CD4-positive, alpha-beta T cell (primary cell): ENCODE measurements at regions not wholly inside any gene's neighbourhood (a gene's known extent, or its start where the extent isn't known, plus 50 kb on each side); places are given as distances from the start of the nearest gene placed in this dataset.

Experiments
- ATAC-seq: fragments of 200-7000 bp; cut with Tn5 transposase; one replicate; pipeline ENCODE4 v1.10.0; 2022; ENCODE audit warnings: mild to moderate bottlenecking; ENCODE audit not compliant: poor library complexity
- CTCF ChIA-PET: fragments of 350-600 bp; sonication (Branson Sonifier 250); formaldehyde crosslinking; loops from one replicate; lab custom pipeline; 2021; ENCODE audit warnings: antibody characterized with exemption, inconsistent platforms; lab: Charles Lee
- POLR2A ChIA-PET: fragments of 350-600 bp; sonication (Branson Sonifier 250); formaldehyde crosslinking; loops from one replicate; lab custom pipeline; 2021; ENCODE audit warnings: antibody characterized with exemption, inconsistent platforms; lab: Charles Lee
- DNase-seq, 14 experiments: peaks; one replicate each; pipeline ENCODE4 v3.0.0-alpha.2; 2013 to 2020; ENCODE audit warnings: mixed read lengths in 2 of 14
- H3K27ac ChIP-seq, 2 donors: one replicate each; pipeline versions ENCODE4 v1.5.1 to v1.7.0; 2013; ENCODE audit warnings: low read length in 2 of 2, low read depth in 1 of 2, mild to moderate bottlenecking in 1 of 2
- H3K27me3 ChIP-seq, 2 experiments: 1 replicate in 1 of 2; 2 replicates in 1 of 2; pipeline versions ENCODE4 v1.6.1 to v1.7.0; 2013; ENCODE audit warnings: low read length in 2 of 2, control low read depth in 1 of 2, mild to moderate bottlenecking in 1 of 2, moderate library complexity in 1 of 2; ENCODE audit not compliant: insufficient read depth in 2 of 2, control insufficient read depth in 1 of 2
- H3K36me3 ChIP-seq: one replicate; pipeline ENCODE4 v1.6.1; 2013; ENCODE audit warnings: low read length, control low read depth; ENCODE audit not compliant: insufficient read depth
- H3K4me1 ChIP-seq: one replicate; pipeline ENCODE4 v1.6.1; 2013; ENCODE audit warnings: low read length, control low read depth; ENCODE audit not compliant: insufficient read depth
- H3K4me3 ChIP-seq: one replicate; pipeline ENCODE4 v1.5.1; 2013; ENCODE audit warnings: mild to moderate bottlenecking, low read length, moderate library complexity
- H3K9me3 ChIP-seq, 2 experiments: 1 replicate in 1 of 2; 2 replicates in 1 of 2; pipeline versions ENCODE4 v1.6.1 to v1.7.0; 2013; ENCODE audit warnings: low read length in 2 of 2, mild to moderate bottlenecking in 2 of 2, control low read depth in 1 of 2, moderate library complexity in 1 of 2; ENCODE audit not compliant: control insufficient read depth in 1 of 2, insufficient read depth in 1 of 2
- H3K27ac Mint-ChIP-seq: one replicate; pipeline ENCODE4 v1.8.0; 2020; ENCODE audit warnings: mixed read lengths
- H3K27me3 Mint-ChIP-seq: one replicate; pipeline ENCODE4 v1.8.0; 2021; ENCODE audit warnings: mixed read lengths
- H3K36me3 Mint-ChIP-seq: one replicate; pipeline ENCODE4 v1.8.0; 2021; ENCODE audit warnings: low read depth, mixed read lengths
- H3K4me1 Mint-ChIP-seq: one replicate; pipeline ENCODE4 v1.8.0; 2021; ENCODE audit warnings: low read depth, mixed read lengths
- H3K4me3 Mint-ChIP-seq: one replicate; pipeline ENCODE4 v1.8.0; 2020; ENCODE audit warnings: mild to moderate bottlenecking, mixed read lengths
- H3K9me3 Mint-ChIP-seq: one replicate; pipeline ENCODE4 v1.8.0; 2020; ENCODE audit warnings: mixed read lengths
- intact Hi-C, 2 experiments: fragments of 100-400 bp; cut with DNase I in 1 of 2; cut with micrococcal nuclease in 1 of 2; formaldehyde crosslinking; loops; one replicate each; pipeline versions ENCODE4 v1.15.1 to v1.9.0; 2023 to 2025; cut with DNase I, micrococcal nuclease
- TF ChIP-seq, protein P1 (sequence below): fragments of 200-600 bp; IDR thresholded peaks from one replicate; pipeline ENCODE4 v1.8.0; 2022; ENCODE audit warnings: antibody characterized with exemption, mild to moderate bottlenecking

GRCh38 chr11:116416852-116417251 lies 355.9 kb downstream of the BUD13 start:
- no peaks in the 10 kb centered on the region for H3K9me3 Mint-ChIP-seq
- no peak overlapping the region for H3K4me3 Mint-ChIP-seq
- POLR2A ChIA-PET = no interaction called here
- H3K27ac Mint-ChIP-seq = no peak overlapping the region
- CTCF ChIA-PET = no interaction called here
- H3K27me3 Mint-ChIP-seq = peaks cover 24% of the 10 kb centered on the region
- no peak for DNase-seq
- Histone ChIP-seq H3K4me1 (no peaks in the 10 kb centered on the region), H3K27me3 (no peaks in the 10 kb centered on the region), H3K36me3 (no peaks in the 10 kb centered on the region), H3K27ac (no peak overlapping the region), H3K9me3 (peaks cover 0 to 6% of the 10 kb centered on the region in 2 experiments), H3K4me3 (no peak overlapping the region)
- H3K4me1 Mint-ChIP-seq = no peaks in the 10 kb centered on the region
- no peaks in the 10 kb centered on the region for H3K36me3 Mint-ChIP-seq
- intact Hi-C loops = no loop called here
- TF ChIP-seq, protein P1, sequence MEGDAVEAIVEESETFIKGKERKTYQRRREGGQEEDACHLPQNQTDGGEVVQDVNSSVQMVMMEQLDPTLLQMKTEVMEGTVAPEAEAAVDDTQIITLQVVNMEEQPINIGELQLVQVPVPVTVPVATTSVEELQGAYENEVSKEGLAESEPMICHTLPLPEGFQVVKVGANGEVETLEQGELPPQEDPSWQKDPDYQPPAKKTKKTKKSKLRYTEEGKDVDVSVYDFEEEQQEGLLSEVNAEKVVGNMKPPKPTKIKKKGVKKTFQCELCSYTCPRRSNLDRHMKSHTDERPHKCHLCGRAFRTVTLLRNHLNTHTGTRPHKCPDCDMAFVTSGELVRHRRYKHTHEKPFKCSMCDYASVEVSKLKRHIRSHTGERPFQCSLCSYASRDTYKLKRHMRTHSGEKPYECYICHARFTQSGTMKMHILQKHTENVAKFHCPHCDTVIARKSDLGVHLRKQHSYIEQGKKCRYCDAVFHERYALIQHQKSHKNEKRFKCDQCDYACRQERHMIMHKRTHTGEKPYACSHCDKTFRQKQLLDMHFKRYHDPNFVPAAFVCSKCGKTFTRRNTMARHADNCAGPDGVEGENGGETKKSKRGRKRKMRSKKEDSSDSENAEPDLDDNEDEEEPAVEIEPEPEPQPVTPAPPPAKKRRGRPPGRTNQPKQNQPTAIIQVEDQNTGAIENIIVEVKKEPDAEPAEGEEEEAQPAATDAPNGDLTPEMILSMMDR = no peak
- no peak for ATAC-seq

DNA sequence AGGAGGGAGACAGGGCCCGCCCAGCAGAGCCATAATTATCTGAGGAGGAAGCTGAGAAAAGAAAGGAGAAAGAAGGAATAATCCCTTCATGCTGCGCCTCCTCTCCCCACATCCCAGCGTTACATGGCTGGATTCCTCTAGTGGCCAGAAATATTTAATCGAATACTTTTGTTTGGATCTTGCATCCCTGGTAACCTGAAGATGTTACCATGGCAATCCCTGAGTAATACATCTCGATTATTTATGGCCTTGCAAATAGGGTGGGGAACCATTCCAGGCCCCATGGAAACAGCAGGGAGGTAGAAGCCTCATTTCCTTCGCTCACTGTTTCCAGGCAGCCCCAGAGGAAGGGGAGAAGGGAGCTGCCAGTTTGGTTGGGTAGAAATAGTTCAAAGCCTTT lies 357.7 kb downstream of the BUD13 start:
- H3K9me3 Mint-ChIP-seq = no peaks in the 10 kb centered on the region
- DNase-seq (no peak), ATAC-seq (no peak)
- peaks cover 23% of the 10 kb centered on the region for H3K27me3 Mint-ChIP-seq
- H3K36me3 Mint-ChIP-seq = no peaks in the 10 kb centered on the region
- Histone ChIP-seq H3K4me3 (no peak overlapping the region), H3K27ac (no peak overlapping the region), H3K9me3 (peaks cover 0 to 6% of the 10 kb centered on the region in 2 experiments), H3K36me3 (no peaks in the 10 kb centered on the region), H3K27me3 (no peaks in the 10 kb centered on the region), H3K4me1 (no peaks in the 10 kb centered on the region)
- intact Hi-C loops = no loop called here
- CTCF ChIA-PET = no interaction called here
- no peaks in the 10 kb centered on the region for H3K4me1 Mint-ChIP-seq
- POLR2A ChIA-PET = no interaction called here
- no peak overlapping the region for H3K27ac Mint-ChIP-seq
- TF ChIP-seq, protein P1 = no peak
- no peak overlapping the region for H3K4me3 Mint-ChIP-seq

GRCh38 chr11:116414357-116414880 lies 358.4 kb downstream of the BUD13 start:
- POLR2A ChIA-PET = no interaction called here
- peaks cover 0 to 6% of the 10 kb centered on the region in 2 experiments for H3K9me3 ChIP-seq
- ATAC-seq (no peak), DNase-seq (no peak)
- H3K27ac Mint-ChIP-seq = no peak overlapping the region
- intact Hi-C loops = no loop called here
- TF ChIP-seq, protein P1 = no peak
- no peaks in the 10 kb centered on the region for H3K36me3 ChIP-seq
- H3K9me3 Mint-ChIP-seq = no peaks in the 10 kb centered on the region
- no peaks in the 10 kb centered on the region for H3K4me1 Mint-ChIP-seq
- CTCF ChIA-PET = no interaction called here
- no peak overlapping the region for H3K27ac ChIP-seq
- no peaks in the 10 kb centered on the region for H3K4me1 ChIP-seq
- no peaks in the 10 kb centered on the region for H3K36me3 Mint-ChIP-seq
- H3K4me3 Mint-ChIP-seq = no peak overlapping the region
- H3K27me3 ChIP-seq = no peaks in the 10 kb centered on the region
- no peak overlapping the region for H3K4me3 ChIP-seq
- H3K27me3 Mint-ChIP-seq = peaks cover 23% of the 10 kb centered on the region
